Keratinocyte (primary cell): ENCODE measurements at regions not wholly inside any gene's neighbourhood (a gene's known extent, or its start where the extent isn't known, plus 50 kb on each side); places are given as distances from the start of the nearest gene placed in this dataset.
A peak's percentile ranks its signal among the peaks of the same experiment; 100 is the strongest.

Source experiments
- DNase-seq: peaks from one replicate; pipeline ENCODE4 v3.0.0-alpha.2; 2011; ENCODE audit warnings: low read depth, missing footprints, low spot score
- FAIRE-seq: peaks from 2 replicates; lab custom pipeline; 2011; peaks lifted over from hg19 to GRCh38; lab: Jason Lieb, UNC
- H2AFZ ChIP-seq: 2 replicates; pipeline ENCODE4 v1.6.0; 2012; ENCODE audit warnings: low read length, control low read depth, inconsistent platforms; ENCODE audit not compliant: control insufficient read depth
- H3K27ac ChIP-seq: 2 replicates; pipeline ENCODE4 v1.5.1; 2011; ENCODE audit warnings: low read length; ENCODE audit not compliant: control insufficient read depth, insufficient read depth
- H3K27me3 ChIP-seq: 3 replicates; pipeline ENCODE4 v1.6.0; 2011; ENCODE audit warnings: low read length; ENCODE audit not compliant: control insufficient read depth, insufficient read depth; ENCODE audit errors: extremely low read depth
- H3K36me3 ChIP-seq, 2 experiments: 2 replicates in 1 of 2; 3 replicates in 1 of 2; pipeline ENCODE4 v1.5.1; 2011; ENCODE audit warnings: low read length in 2 of 2, mild to moderate bottlenecking in 1 of 2; ENCODE audit not compliant: control insufficient read depth in 2 of 2, insufficient read depth in 2 of 2; ENCODE audit errors: extremely low read depth in 1 of 2
- H3K4me1 ChIP-seq: 3 replicates; pipeline ENCODE4 v1.5.1; 2011; ENCODE audit warnings: low read length; ENCODE audit not compliant: control insufficient read depth, insufficient read depth; ENCODE audit errors: extremely low read depth
- H3K4me2 ChIP-seq: 3 replicates; pipeline ENCODE4 v1.6.0; 2011; ENCODE audit warnings: low read depth, low read length; ENCODE audit not compliant: control insufficient read depth, insufficient read depth; ENCODE audit errors: extremely low read depth
- H3K4me3 ChIP-seq, 3 experiments: fragments of 200-600 bp in 1 of 3; sonication (generic) in 1 of 3; 2 replicates in 2 of 3; 3 replicates in 1 of 3; pipeline ENCODE4 v1.5.1; 2011 to 2016; ENCODE audit warnings: low read length in 3 of 3, mild to moderate bottlenecking in 3 of 3, control low read depth in 2 of 3, inconsistent platforms in 1 of 3, low read depth in 1 of 3, mixed read lengths in 1 of 3, mixed run types in 1 of 3, moderate library complexity in 1 of 3; ENCODE audit not compliant: control insufficient read depth in 2 of 3, insufficient read depth in 2 of 3; ENCODE audit errors: extremely low read depth in 1 of 3
- H3K79me2 ChIP-seq: 2 replicates; pipeline ENCODE4 v1.6.0; 2012; ENCODE audit warnings: low read length; ENCODE audit not compliant: control insufficient read depth, insufficient read depth
- H3K9ac ChIP-seq: 3 replicates; pipeline ENCODE4 v1.6.0; 2011; ENCODE audit warnings: low read length; ENCODE audit not compliant: control insufficient read depth, insufficient read depth; ENCODE audit errors: extremely low read depth
- H3K9me1 ChIP-seq: 3 replicates; pipeline ENCODE4 v1.6.0; 2011; ENCODE audit warnings: low read length; ENCODE audit not compliant: control insufficient read depth, insufficient read depth; ENCODE audit errors: extremely low read depth
- H3K9me3 ChIP-seq: 2 replicates; pipeline ENCODE4 v1.5.1; 2012; ENCODE audit warnings: low read depth, low read length; ENCODE audit not compliant: control insufficient read depth
- H4K20me1 ChIP-seq: 3 replicates; pipeline ENCODE4 v1.6.0; 2011; ENCODE audit warnings: low read length; ENCODE audit not compliant: control insufficient read depth, insufficient read depth; ENCODE audit errors: extremely low read depth
- EZH2 ChIP-seq: IDR thresholded peaks from one replicate; pipeline ENCODE4 v1.6.1; 2012; ENCODE audit warnings: inconsistent platforms, mild to moderate bottlenecking, low read length, moderate library complexity
- dilution Hi-C: fragments of 300-500 bp; cut with MboI; formaldehyde crosslinking; loops from one replicate; pipeline ENCODE4 v1.7.0; 2020; ENCODE audit warnings: low sequenced_read_pairs; ENCODE audit not compliant: extremely low pct_ligation_motif_present
- TF ChIP-seq, protein P1 (sequence below), 3 experiments: IDR thresholded peaks in 1 of 3; conservative IDR thresholded peaks in 1 of 3; optimal IDR thresholded peaks in 1 of 3; 2 replicates in 2 of 3; 3 replicates in 1 of 3; pipeline versions ENCODE3 to v1.5.1; 2011; ENCODE audit warnings: low read length in 3 of 3, mild to moderate bottlenecking in 3 of 3, moderate library complexity in 2 of 3, control low read depth in 1 of 3, inconsistent platforms in 1 of 3; ENCODE audit not compliant: insufficient read depth in 2 of 3; ENCODE audit errors: extremely low read depth in 1 of 3

DNA sequence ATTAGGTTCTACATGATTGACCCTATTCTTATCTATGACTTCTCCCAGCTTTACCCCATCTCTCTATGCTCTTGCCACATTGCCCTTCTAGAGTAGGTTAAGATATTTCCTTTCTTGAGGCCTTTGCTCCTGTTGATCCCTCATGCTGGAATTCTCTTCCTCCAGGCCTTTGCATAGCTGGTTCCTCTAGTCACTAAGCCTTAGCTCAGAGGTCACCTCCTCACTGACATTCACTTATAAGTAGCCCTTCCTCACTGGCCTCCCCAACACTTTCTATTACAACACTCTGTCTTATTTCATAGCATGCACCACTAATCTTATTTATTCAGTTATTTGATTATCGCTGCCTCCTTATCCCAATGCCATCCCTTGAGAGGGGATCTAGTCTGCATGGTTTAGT, 228.4 kb upstream of the COL8A1 start:
- H3K36me3 ChIP-seq, result no peaks in the 10 kb centered on the region
- TF ChIP-seq EZH2, result no peak
- TF ChIP-seq, protein P1, sequence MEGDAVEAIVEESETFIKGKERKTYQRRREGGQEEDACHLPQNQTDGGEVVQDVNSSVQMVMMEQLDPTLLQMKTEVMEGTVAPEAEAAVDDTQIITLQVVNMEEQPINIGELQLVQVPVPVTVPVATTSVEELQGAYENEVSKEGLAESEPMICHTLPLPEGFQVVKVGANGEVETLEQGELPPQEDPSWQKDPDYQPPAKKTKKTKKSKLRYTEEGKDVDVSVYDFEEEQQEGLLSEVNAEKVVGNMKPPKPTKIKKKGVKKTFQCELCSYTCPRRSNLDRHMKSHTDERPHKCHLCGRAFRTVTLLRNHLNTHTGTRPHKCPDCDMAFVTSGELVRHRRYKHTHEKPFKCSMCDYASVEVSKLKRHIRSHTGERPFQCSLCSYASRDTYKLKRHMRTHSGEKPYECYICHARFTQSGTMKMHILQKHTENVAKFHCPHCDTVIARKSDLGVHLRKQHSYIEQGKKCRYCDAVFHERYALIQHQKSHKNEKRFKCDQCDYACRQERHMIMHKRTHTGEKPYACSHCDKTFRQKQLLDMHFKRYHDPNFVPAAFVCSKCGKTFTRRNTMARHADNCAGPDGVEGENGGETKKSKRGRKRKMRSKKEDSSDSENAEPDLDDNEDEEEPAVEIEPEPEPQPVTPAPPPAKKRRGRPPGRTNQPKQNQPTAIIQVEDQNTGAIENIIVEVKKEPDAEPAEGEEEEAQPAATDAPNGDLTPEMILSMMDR (optimal IDR thresholded peaks at IDR 0.05 in 1 of 3, IDR thresholded peaks at IDR 0.05 in 1 of 3, conservative IDR thresholded peaks at IDR 0.05 in 1 of 3; ENCODE audit: extremely low read depth in 1 of 3, insufficient read depth in 2 of 3, low read length in 3 of 3), result no peak
- H3K27me3 ChIP-seq, result no peaks in the 10 kb centered on the region
- H3K4me2 ChIP-seq, result no peak overlapping the region
- H3K4me1 ChIP-seq, result peaks cover 10% of the 10 kb centered on the region
- no peak overlapping the region for H3K27ac ChIP-seq
- no peak overlapping the region for H2AFZ ChIP-seq
- DNase-seq, result no peak
- no peaks in the 10 kb centered on the region for H3K9me1 ChIP-seq
- no peaks in the 10 kb centered on the region for H4K20me1 ChIP-seq
- dilution Hi-C loops, result no loop called here
- H3K9ac ChIP-seq, result no peak overlapping the region
- no peaks in the 10 kb centered on the region for H3K79me2 ChIP-seq
- H3K9me3 ChIP-seq, result no peaks in the 10 kb centered on the region
- no peak for FAIRE-seq
- H3K4me3 ChIP-seq, result no peak overlapping the region

DNA sequence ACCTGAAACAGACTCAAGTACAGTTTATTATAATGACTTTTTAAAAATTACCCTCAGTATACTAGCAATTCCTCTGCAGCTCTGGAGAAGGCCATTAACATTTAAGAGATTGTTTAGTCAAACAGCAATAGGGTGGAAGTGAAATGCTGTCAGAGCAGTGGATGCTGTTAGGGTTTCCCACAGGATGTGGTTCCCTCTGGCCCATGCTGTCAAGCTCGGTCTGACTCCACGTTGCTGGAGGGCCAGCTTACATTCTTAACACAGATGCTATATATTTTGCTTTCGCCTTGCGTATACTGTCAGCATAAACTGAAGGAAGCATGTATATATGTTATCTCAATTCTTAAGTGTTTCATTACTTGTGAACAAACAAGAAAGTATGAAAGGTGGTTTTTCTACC, 231.1 kb upstream of the COL8A1 start:
- Histone ChIP-seq H3K27ac (no peak overlapping the region), H3K9me1 (no peaks in the 10 kb centered on the region), H3K9me3 (no peaks in the 10 kb centered on the region), H3K79me2 (no peaks in the 10 kb centered on the region), H3K4me2 (no peak overlapping the region), H3K4me3 (no peak overlapping the region), H3K4me1 (no peaks in the 10 kb centered on the region), H3K36me3 (no peaks in the 10 kb centered on the region), H2AFZ (no peak overlapping the region), H3K27me3 (no peaks in the 10 kb centered on the region), H3K9ac (no peak overlapping the region), H4K20me1 (no peaks in the 10 kb centered on the region)
- TF ChIP-seq EZH2, result no peak
- TF ChIP-seq, protein P1 (optimal IDR thresholded peaks at IDR 0.05 in 1 of 3, IDR thresholded peaks at IDR 0.05 in 1 of 3, conservative IDR thresholded peaks at IDR 0.05 in 1 of 3; ENCODE audit: extremely low read depth in 1 of 3, insufficient read depth in 2 of 3, low read length in 3 of 3), result no peak
- dilution Hi-C loops, result no loop called here
- FAIRE-seq, result peak; percentile 67
- DNase-seq, result no peak
